ENCODE measurements at regions not wholly inside any gene's neighbourhood (a gene's known extent, or its start where the extent isn't known, plus 50 kb on each side); places are given as distances from the start of the nearest gene placed in this dataset.

DNA sequence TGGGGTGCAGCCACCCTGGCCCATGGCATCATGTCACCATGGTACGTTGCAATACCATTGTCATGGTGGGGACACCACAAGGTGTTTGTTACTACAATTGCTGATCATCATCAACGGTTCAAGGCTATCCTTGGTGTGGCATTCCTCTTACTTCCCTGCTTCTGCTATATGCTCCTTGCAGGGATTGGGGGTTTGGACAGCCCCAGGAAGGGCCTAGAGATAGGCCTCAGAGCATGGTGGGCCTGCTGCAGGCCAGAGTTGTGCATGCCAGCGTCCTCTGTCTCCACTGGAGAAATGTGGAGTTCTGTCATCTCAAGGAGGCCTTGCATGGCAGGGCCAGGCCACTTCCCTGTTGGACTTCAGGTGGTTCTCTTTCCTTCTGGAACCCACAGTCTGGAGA is 234.6 kb upstream of the MKI67 start:
- ChIA-PET POLR2A (no interaction called here), CTCF (no interaction called here)
- DNase-seq (ENCODE audit: low read depth, low spot score): no peak
- TF ChIP-seq, protein P1, sequence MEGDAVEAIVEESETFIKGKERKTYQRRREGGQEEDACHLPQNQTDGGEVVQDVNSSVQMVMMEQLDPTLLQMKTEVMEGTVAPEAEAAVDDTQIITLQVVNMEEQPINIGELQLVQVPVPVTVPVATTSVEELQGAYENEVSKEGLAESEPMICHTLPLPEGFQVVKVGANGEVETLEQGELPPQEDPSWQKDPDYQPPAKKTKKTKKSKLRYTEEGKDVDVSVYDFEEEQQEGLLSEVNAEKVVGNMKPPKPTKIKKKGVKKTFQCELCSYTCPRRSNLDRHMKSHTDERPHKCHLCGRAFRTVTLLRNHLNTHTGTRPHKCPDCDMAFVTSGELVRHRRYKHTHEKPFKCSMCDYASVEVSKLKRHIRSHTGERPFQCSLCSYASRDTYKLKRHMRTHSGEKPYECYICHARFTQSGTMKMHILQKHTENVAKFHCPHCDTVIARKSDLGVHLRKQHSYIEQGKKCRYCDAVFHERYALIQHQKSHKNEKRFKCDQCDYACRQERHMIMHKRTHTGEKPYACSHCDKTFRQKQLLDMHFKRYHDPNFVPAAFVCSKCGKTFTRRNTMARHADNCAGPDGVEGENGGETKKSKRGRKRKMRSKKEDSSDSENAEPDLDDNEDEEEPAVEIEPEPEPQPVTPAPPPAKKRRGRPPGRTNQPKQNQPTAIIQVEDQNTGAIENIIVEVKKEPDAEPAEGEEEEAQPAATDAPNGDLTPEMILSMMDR (IDR thresholded peaks at IDR 0.05; ENCODE audit: insufficient read depth, low read length, missing control alignments): no peak
- H3K4me3 ChIP-seq (ENCODE audit: low read depth, low read length): no peak overlapping the region

DNA sequence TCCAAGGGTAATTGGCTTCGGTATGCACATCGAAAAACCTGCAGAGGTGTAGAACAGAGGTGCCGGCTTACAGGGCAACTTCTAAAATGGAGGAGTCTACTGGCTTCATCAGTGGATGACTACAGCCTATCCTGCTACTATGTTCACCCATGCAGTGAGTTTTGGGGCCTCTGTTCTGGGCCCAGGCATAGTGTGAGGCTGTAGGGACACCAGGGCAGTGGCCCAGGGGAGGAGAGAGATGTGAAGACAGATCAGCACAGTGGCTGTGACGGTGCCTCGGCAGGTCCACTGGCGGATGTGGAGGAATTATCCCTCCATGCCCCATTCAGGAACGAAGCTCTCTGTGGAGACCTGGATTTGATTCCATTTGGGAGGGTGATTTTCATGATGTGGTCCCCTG is 235.3 kb upstream of the MKI67 start:
- DNase-seq (ENCODE audit: low read depth, low spot score): no peak
- TF ChIP-seq, protein P1 (IDR thresholded peaks at IDR 0.05; ENCODE audit: insufficient read depth, low read length, missing control alignments): no peak
- H3K4me3 ChIP-seq (ENCODE audit: low read depth, low read length): no peak overlapping the region
- ChIA-PET CTCF (no interaction called here), POLR2A (no interaction called here)

DNA sequence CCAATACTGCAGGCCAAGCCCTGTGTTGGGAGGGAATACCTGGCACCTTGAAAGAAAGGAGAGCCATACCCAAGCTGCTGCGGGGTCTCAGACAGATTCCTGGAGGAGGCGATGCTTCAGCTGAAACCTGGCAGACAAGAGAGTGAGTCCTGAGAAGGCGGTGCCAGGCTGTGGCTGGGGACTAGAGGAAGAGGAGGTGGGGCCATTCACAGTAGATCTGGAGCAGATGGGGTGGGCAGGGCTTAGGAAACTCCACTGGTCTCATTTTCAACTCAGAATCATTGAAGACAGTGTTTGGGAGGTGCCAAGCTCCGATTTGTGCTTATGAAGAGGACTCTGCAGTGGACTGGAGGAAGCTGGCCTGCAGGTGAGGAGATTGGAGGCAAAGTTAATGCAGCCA is 236.3 kb upstream of the MKI67 start:
- POLR2A ChIA-PET: no interaction called here
- CTCF ChIA-PET: no interaction called here
- TF ChIP-seq, protein P1 (IDR thresholded peaks at IDR 0.05; ENCODE audit: insufficient read depth, low read length, missing control alignments): no peak
- no peak overlapping the region for H3K4me3 ChIP-seq (ENCODE audit: low read depth, low read length)
- no peak for DNase-seq (ENCODE audit: low read depth, low spot score)

DNA sequence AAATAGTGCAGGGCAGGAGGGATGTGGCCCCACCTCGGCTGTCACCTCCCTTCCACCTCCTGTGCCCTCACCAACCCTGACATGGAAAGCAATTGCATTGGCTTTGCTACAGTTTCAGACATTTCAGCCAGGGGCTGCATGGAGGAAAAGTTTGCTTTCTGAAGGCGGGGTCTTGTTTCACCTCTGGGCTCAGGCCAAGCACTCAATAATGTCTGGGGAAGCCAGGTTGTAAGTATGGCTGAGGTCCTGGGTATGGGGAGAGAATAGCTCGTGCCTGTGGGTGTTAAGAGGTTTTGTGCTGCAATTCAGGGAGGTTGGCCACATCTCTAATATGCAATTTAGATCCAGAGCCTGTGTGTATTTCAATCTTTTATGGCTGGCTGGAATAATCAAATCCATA is 238.4 kb upstream of the MKI67 start:
- DNase-seq (ENCODE audit: low read depth, low spot score): no peak
- CTCF ChIA-PET: no interaction called here
- POLR2A ChIA-PET: no interaction called here
- H3K4me3 ChIP-seq (ENCODE audit: low read depth, low read length): no peak overlapping the region
- TF ChIP-seq, protein P1 (IDR thresholded peaks at IDR 0.05; ENCODE audit: insufficient read depth, low read length, missing control alignments): no peak

DNA sequence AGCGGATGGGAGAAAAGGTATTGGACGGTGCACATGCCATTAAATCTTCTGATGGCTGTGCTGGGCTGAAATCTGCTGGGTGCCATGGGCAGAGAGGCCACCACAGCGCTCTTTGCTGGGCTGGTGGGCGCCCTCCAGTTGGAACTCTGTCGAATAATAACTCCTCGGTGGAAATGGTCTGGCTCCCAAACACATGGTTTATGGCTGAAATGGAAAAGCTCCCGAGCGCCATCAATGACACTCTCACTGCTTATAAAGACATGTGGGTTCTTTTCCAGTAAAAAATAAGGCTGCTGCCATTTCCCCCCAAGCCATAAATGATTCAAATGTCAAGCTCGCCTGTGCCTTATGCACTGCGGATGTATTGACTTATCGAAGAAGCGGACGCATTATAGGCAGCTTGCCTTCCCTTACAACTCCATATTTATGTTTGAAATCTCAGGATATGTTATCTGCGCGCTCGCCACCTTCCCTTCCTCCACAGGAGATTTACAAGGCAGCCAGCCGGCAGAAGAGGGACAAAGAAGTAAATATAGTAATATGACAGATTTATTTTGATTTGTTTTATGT is 239.0 kb upstream of the MKI67 start:
- no peak for DNase-seq (ENCODE audit: low read depth, low spot score)
- POLR2A ChIA-PET: no interaction called here
- TF ChIP-seq, protein P1 (IDR thresholded peaks at IDR 0.05; ENCODE audit: insufficient read depth, low read length, missing control alignments): no peak
- CTCF ChIA-PET: no interaction called here
- H3K4me3 ChIP-seq (ENCODE audit: low read depth, low read length): no peak overlapping the region

DNA sequence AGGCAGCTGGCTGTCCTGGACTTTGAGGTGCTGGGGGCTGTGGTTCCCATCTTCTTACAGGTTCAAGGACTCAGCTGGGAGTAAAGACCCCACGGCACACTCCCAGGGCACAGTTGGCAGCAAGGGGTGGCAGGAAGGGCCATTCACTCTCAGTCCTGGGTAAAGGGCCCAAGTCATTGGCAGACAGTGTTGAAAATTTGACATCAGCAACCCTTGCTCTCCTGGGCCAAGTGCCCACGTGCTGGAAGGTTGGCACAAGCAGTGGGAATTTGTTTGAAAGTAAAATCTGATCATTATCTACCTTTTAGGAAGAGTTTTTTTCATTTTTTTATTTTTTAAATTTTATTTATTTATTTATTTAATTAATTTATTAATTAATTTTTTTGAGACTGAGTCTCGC is 241.6 kb upstream of the MKI67 start:
- DNase-seq (ENCODE audit: low read depth, low spot score): no peak
- no peak overlapping the region for H3K4me3 ChIP-seq (ENCODE audit: low read depth, low read length)
- CTCF ChIA-PET: no interaction called here
- POLR2A ChIA-PET: no interaction called here
- TF ChIP-seq, protein P1 (IDR thresholded peaks at IDR 0.05; ENCODE audit: insufficient read depth, low read length, missing control alignments): no peak
